T-helper 9 cell (primary cell): ENCODE measurements at regions not wholly inside any gene's neighbourhood (a gene's known extent, or its start where the extent isn't known, plus 50 kb on each side); places are given as distances from the start of the nearest gene placed in this dataset.
"Not testable (repeated sequence)": the region's sequence is repeated elsewhere in the genome, so short reads cannot be mapped to it uniquely, and the experiment has no call there.

ENCODE experiments used
- DNase-seq: peaks from one replicate; pipeline ENCODE4 v3.0.0-alpha.2; 2020

DNA sequence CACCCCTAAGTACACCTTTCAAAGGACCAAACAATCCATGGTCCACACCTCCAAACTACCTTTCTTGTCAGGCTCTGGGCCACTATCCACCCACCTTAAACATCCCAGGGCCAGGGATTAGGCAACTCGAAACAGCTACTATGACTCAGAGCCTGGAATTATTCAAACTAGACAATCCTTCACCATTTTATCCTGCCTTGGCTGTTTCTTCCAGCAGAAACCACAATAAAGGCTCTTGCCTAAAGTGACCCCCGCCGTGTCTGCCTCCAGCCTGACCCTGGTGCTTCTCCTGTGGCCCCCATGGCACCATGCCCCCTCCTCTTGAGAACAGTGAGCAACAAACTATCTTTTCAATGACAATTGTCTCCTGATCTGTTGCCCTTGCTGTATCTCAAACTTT lies 195.5 kb downstream of the EPM2A start:
- DNase-seq: no peak

DNA sequence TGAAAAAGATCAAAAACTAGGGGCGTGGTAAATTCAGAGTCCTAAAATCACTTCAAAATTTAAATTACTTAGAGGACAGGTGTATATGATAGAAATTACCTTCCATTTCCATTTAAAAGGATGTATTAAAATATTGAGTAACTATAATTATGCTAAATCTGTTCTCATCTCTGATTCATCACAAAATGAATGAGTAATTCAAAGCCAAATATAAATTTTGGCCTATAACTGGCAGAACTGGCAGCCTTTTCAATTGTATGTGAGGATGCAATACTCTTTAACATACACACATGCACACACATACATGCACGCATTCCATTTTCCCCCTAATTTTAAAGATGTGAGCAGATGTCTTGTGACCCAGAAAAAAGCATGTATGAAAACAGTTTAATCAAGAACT lies 194.6 kb downstream of the EPM2A start:
- DNase-seq: no peak

DNA sequence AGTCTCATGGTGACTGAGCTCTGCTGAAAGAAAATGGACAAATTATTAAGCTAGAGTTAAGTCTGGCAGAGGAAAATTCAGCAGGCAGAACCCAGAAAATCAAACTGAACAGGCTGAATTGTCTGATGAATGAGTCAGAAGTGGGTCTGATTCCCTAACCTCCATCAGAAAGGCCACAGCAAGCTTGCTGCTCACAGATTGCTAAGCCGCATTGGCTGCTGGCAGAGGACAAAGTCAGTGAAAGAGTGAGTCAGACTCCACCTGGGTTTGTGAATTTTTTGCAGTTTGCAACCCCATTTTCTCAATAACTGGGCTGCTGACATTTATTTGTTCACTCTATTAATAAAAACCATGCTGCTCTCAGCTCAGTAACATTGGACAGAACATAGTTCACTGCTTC lies 191.3 kb downstream of the EPM2A start:
- no peak for DNase-seq

DNA sequence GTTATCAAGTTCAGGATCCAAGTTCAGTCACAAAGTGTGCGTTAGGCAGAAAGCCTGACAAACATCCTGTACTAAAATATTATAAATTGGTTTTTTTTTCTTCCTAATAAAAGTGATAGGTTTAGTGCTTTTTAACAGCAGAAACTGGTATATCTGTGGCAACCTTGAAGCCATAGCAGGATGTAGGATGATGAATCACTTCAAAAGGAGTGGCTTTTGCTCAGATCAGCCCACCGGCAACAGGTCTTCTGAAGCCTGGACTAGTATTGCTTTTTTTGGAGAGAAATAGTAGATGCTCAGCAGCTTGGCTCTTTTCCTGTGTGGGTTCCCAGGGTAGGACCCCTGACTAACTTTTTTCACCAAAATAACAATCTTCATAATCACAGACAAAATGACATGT lies 190.8 kb downstream of the EPM2A start:
- DNase-seq: no peak

DNA sequence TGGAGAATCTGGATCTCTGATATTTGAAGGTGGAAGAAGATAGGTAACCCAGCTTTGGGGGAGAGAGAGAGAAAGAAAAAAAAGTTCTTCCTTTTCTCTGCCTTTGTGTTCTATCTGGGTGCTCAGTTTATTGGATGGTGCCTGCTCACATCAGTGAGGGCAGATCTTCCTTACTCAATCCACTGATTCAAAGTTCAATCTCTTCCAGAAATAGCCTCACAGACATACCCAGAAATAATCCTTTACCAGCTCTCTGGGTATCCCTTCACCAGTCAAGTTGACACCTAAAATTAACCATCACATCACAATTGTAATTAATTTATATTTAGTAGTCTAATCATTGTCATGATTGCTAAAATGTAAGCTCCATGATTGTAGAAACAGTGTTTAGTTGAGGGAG lies 189.1 kb downstream of the EPM2A start:
- no peak for DNase-seq

DNA sequence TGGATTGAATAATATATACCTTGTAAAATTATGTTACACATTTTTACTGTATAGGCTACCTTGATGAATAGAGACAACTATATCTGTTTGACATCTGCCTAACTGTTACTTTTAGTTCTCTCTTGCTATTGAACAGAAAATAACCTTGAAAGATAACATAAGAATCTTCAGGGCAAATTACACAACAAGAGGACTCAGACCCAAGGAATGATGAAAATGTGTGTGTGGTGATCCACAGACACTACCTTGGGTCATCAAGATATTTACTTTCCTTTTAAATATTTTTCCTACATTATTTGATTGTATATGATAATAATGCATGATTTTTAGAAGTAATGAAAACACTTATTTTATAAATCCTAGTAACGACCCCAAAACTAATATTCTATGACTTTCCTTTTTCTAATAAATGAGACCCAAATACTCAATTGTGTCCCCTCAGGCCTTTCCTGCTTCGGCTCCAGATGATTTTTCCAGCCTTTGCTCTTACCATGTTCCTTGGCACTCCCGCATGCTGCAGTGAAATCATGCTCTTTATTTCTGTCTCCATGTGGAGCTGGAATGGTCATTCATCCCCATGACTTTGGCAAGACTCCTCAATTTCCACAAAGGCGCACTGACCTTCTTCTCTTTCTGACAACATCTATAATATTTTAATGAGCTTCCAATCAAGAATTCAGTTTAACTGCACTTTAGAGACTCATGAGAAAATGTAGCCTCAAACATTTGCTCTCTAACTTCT lies 187.6 kb downstream of the EPM2A start:
- no peak for DNase-seq

DNA sequence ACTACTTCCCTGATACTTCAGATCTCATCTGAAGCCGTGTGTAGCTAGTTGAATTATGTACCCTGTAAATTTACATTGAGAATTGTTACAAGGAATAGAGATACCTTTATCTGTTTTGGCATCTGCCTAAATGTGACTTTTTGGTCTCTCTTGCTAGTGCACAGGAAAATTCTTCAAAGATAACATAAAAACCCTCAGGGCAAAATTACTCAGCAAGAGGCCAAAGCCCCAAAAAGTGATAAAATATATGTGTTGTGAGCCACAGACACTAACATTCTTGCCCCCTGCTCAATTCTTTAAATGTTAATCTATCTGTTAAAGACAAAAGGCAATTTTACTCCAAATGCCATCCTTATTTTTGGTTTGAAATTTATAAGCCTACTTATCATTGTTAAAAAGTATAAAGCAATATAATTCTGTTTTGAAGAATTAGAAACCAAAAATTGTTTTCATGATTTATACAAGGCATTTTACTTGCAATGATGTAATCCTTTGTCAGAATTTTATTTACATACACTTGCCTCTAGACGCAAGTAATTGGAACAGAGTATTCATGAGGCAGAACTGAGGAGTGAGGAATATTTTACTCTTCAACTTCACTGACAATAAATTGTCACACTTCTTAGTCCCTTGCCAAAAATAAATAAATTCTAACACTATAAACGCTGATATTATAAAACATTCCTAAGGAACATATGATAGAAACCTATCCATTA lies 186.2 kb downstream of the EPM2A start:
- DNase-seq: no peak

DNA sequence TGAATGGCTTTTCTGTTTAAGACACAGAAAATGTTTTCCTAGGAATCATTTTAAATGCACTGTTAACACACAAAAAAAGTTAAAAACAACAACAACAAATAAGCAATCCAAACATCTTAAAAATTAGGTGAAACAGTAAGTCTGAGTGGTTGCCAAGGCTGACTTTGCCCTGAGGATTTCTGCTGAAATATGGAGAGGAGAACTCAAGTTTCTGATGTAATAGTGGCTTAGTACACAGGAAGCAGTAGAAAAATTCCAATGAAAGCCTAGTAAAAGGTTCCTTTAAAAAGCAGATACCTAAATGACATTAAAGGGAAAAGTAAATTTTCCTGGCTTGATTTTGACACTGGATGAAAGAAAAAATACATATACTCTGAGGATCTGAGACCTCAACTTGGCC lies 184.2 kb downstream of the EPM2A start:
- no peak for DNase-seq

DNA sequence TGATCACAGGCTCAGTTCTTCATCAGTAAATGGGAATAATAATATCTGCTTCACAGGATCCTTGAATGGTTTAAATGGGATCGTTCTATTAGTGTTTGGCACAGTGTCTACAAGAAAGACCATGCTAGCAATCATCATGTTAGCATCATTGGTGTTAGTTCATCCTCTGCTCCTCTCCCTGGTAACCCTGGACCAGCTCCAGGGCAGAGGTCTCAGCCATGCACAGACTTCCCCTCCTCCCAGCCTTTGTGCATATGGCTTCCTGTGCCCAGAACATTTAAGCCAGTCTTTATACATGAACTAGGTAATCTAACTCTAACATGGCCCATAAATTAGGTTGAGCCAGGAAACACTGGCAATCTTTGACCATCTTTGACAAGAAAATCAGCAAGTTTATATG lies 180.2 kb downstream of the EPM2A start:
- no peak for DNase-seq

DNA sequence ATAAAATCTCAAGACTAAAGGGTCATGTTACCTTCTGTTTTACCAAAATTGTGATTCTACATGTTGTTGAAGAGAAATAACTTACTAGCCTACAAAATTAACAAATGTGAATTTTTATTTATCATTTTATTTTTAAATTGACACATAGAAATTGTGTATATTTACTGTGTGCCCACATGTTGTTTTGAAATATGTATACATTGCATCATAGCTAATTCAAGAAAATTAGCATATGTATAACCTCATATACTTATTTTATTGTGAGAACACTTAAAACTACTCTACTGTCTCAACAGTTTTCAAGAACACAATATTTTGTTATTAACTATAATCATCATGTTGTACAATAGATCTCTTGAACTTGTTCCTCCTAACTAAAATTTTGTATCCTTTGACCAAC lies 177.8 kb downstream of the EPM2A start:
- DNase-seq: no peak

DNA sequence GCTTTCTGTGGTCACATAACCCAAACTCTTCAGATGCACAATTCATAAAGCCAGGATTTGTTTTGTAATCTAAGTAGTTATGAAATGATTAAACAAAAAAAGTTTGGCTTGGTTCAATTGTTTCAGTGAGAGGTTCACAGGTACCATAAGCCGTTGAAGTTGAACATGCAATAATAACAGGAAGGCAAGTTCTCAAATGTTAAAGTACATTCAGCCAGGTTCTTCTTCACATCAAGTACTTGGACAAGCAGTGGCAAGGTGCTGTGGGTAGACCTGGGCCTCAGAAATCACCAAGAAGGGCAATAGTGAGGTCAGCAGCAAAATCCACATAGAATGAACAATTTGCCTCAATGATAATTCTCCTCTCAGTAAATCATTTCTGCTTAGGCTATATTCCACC lies 175.5 kb downstream of the EPM2A start:
- no peak for DNase-seq

DNA sequence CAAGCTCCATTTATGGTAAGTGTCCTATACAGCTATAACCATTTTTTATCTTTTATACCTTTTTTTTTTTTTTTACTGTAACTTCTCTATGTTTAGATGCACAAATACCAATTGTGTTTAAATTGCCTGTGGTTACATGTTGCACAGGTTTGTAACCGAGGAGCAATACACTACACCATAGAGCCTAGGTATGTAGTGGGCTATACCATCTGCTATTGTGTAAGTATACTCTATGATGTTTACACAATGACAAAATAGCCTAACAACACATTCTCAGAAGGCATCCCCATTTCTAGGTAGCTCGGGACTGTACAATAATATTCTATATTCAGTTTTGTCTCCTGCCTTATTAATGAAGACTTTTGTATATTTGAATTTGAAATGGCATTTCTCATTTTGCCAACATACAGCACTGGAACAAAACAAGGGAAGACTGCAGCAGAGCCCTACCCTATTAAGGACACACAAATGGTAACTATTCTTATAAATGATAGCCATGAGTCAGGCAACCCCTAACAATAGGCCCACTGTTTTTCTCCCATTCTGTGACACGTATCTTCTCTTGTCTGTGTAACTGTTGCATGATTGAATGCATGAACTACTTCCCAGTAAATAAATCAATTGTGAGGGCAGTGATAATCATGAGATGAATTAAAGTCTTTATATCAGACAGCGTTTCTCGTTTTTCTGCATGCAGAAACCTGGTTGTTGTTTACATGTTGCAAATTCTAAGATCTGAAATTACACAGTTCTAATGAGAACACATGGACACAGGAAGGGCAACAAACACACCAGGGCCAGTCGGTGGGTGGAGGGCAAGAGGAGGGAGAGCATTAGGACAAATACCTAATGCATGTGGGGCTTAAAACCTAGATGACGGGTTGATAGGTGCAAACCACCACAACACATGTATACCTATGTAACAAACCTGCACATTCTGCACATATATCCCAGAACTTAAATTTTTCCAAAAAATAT lies 173.9 kb downstream of the EPM2A start:
- no peak for DNase-seq

DNA sequence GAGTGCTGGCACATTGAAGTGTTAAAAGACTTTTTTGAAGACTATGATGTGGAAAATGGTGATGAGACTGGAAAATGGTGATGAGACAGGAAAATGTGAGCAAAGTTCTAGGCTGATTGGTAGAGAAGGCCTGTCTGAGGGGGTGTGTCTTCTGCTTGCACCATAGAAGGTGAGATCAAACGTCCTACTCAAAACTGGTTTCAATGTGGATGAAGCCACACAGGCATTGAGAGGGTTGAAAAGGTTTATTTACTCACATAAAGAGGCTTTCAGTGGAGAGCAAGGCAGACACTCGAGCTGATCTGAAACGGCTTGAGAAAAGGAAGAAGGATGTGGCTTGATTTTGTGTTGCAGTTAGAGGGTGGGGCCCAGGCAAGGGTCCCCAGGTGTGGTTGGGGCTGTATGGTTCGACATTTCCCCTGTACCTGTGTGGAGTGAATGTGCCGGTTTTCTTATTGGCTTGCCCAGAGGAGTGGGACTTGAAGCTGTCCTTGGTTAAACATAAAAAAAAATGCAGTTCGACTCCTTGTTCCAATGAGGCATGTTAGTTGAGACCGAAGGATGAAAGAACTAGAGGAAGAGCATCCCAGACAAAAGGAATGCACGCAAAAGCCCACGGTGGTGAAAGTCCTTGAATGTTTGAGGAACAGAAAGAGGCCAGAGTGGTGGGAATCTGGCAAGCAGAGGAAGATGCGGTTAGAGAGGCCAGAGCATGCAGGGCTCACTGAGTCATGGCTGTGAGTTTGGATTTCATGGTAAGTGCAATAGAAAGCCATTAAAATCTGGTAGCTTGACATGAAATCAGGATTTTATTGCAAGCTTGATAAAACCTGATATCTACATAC lies 172.3 kb downstream of the EPM2A start:
- DNase-seq: no peak

DNA sequence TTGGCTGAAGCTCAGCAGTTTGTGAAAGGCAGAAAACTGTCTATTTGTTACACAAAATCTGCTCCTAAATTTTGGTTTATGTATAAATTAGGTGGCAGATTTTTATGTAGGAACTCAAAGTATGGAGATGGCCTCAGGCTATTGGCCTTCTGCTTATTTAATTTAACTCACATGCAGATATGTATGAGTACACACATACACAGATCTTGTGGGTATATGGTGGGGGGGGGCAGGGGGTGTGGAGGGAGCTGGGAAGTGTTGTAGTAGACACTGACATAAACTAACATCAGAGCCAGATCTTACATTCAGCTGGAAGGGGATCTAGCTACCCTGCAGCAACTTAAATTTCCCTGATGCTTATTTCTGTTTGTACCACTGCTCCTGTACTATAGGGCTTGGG lies 170.8 kb downstream of the EPM2A start:
- DNase-seq: no peak

DNA sequence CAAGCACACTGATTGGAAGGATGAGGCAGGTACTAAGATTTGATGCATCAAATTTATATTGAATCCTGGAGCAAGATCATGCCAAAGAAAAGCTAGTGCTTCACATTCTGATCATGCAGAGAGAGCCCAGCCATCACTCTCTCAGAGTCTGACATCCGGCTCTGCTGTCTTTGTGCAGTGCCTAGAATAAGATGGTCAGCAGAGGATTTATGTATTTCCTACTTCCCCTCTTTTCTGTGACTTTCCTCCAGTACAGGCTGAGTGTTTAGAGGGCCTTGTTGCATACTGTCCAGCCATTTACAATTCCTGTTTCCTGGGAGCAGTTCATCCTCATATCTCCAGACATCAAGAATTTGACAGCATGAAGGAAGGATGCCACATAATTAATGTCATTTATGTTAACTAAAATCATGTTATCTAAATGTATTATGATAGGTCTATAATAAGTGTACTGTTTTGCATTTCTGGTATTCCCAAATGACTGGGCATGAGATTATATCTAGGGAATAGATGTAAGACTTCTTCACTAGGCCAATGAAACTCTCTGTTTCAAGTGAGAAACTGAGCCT lies 167.6 kb downstream of the EPM2A start:
- DNase-seq: no peak

DNA sequence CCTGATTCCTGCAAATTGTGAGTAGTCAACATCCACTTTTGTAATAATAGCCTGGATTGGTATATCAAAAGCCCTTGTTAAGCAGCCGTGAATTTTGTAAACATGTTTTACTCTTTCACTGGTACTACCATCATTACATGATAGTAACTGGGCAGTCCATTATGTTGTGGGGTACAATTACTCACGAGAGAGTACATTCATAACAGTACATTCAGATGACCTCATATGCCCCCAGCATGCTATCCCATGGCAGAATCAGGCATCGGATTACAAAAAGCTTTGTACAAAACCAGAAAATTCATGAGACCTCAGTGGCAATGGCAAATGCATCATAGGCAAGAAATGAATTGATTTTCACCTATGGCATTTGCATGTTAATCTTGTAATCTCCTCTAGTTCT lies 166.2 kb downstream of the EPM2A start:
- DNase-seq: no peak

DNA sequence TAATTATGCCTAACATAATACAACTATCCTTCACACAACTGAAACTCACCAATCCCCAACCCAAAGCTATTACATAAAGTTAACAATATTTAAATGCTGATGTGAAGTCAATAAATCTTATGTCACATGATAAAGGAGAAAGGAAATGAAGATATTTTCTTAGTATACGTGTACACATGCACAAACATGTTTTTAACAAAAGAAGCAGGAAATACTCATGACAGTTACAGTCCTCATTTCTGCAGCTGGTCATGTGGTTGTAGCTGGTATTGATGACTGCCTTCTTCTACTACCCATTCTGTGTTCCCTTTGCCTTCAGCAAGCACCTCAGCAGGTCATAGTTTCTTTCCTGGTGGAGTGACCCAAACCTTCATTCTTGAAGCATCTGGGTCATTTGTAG lies 165.0 kb downstream of the EPM2A start:
- not testable (repeated sequence) for DNase-seq

DNA sequence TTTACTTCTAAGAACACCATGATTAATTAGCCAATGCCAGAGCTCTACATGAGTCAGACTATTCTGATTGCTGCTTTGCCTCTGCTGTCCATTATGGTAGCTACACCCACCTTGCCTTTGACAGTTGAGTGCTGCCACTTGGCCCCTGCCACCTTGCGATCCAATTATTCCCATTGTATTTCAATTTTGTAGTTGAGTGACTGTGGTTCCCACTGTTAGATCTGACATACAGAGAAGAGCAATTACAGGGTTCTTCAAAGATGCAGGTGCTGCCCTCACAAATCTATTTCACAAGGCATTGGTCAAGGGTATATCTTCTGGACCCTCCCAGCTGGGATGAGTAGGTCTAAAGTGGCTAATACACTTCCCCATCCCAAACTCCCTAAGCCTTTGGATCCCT lies 161.1 kb downstream of the EPM2A start:
- DNase-seq: not testable (repeated sequence)
